Stimulated activated CD8-positive, alpha-beta memory T cell treated with anti-CD3 and anti-CD28 coated beads, Interleukin-4, amount 100 ng/mL, for 24 hours (primary cell): ENCODE measurements at regions not wholly inside any gene's neighbourhood (a gene's known extent, or its start where the extent isn't known, plus 50 kb on each side); places are given as distances from the start of the nearest gene placed in this dataset.
"Not testable (repeated sequence)": the region's sequence is repeated elsewhere in the genome, so short reads cannot be mapped to it uniquely, and the experiment has no call there.

ENCODE experiments used
- DNase-seq: peaks from one replicate; pipeline ENCODE4 v3.0.0-alpha.2; 2020; ENCODE audit warnings: low read depth

DNA sequence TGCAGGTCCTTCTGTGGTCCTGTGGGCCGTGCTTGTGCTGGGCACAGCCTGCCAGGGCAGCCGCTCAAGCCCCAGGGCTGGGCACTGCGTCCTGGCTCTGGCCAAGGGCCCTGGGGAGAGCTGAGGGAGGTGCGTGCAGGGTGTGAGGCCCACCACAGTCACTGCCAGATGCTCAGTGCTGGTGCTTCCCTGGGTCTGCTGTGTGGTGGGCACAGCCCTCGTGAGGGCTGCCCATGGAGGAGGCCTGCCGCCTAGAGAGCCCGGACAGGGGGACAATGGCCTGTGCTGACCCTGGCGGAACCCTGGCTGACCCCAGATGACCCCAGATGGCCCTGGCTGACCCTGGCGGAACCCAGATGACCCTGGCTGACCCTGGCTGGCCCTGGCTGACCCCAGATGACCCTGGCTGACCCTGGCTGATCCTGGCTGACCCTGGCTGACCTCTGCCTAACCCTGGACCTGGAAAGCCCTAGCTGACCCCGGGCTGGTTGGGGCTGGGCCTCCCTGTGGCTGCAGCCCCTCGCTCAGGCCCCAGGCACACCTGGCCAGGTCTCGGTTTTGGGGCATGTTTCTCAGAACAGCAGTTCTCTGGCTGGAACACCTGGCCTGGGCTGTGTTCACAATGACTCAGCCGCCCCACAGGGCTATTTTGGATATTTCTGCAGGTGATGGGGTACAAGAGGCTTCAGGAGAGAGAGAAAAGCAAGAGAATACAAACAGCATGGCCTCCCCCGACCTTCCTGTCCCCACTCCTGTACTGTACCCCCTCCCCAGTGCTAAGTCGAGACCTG lies 55.4 kb downstream of the TMEM121 start:
- no peak for DNase-seq

DNA sequence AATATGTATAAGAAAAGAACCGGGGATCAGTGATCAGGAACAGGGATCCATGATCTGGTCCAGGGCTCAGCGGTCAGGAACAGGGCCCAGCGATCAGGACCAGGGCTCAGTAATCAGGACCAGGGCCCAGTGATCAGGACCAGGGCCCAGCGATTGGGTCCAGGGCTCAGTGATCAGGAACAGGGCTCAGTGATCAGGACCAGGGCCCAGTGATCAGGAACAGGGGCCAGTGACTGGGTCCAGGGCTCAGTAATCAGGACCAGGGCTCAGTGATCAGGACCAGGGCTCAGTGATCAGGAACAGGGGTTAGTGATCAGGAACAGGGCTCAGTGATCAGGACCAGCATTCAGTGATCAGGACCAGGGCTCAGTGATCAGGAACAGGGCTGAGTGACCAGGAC lies 56.3 kb downstream of the TMEM121 start:
- DNase-seq, result no peak

DNA sequence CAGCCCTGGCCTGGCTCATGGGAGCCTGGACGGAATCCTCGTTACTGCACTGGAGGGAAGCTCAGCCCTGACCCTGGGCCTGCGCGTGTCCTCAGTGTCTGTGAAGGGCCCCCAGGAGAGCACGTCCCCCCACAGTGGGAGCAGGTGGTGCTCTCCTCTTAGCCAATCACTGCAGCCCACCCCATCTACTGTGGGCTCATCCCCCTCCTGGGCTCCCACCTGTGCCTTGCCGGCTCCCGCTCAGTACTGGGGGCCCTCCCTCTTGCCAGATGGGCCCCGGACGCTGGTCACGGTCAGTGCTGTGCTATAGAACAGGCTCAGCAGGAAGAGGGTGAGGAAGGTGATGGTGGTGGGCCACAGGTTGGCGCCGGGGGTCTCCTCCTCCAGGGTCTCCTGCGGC lies 57.5 kb downstream of the TMEM121 start:
- DNase-seq, result not testable (repeated sequence)

DNA sequence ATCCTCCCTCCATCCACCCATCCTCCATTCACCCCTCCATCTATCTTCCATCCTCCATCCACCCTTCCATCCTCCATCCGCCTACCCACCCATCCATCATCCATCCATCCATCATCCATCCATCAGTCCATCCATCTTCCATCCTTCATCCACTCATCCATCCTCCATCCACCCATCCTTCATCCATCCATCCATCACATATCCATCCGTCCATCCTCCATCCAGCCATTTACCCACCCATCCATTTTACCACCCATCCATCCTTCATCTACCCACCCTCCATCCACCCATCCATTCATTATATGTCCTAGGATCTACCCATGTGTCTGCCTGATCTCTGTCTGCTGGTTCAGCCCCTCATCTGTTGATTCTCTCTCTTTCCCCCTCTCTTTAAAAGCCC lies 58.9 kb downstream of the TMEM121 start:
- DNase-seq, result not testable (repeated sequence)

DNA sequence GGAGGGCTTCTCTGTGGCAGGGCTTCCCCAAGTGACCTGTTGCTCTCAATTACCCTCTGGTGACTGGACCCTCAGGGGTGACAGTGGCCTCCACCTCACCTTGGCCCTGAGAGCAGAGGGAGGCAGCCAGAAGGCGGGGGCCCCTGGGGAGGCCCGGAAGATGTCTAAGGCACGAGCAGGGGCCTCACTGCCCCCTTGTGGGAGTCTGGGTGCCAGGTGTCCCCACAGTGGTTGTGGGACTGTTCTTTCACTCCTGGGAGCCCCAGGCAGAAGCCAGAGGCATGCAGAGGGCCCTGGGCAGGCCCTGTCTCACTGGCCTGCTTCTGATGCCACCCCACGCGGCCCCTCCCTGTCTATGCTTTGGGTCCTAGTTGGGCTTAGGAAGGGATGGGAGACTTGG lies 59.3 kb downstream of the TMEM121 start:
- not testable (repeated sequence) for DNase-seq

DNA sequence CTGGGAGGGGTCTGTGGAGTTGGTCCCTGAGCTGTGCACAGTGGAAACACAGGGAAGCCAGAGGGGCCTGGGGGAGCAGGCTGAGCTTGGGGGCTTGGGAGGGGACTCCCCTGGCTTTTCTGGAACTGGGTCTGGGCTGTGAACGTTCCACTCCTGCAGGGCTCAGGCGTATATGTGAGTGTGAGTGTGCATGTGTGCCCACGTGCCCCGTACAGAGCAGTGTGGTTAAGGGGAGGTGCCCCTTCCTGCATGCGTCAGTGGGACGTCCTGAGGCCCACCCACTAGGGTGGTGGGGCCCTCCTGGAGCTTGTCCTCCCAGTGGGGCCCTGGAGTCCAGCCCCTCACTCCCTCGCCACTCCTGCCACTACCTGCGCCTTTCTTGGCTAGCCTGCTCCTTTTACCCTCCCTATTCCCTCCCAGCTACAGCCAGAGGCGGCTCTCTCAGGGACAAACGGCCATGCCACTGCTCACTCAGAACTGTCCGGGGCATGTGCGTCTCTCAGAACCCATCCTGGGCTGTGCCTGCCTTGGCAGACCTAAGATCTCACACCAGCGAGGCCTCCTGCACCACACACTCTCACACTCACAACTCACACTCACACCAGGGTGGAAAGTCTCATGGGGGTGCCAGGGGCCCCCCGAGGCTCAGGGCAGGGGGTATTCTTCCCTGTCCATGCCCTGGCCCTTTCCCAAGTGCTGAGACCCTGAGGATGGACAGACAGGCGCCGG lies 59.9 kb downstream of the TMEM121 start:
- not testable (repeated sequence) for DNase-seq

DNA sequence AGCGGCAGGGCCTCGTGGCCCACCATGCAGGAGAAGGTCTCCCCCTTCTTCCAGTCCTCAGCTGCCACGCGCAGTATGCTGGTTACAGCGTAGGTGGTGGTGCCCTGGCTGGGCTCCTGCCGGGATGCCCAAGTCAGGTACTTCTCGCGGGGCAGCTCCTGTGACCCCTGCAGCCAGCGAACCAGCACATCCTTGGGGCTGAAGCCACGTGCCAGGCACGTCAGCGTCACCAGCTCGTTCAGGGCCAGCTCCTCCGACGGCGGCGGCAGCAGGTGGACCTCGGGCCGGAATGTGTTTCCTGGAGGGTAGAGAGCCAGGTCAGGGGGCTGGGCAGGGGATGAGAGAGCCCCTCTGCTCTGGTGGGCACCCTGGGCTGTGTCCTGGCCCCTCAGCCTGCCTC lies 60.7 kb downstream of the TMEM121 start:
- DNase-seq, result not testable (repeated sequence)

DNA sequence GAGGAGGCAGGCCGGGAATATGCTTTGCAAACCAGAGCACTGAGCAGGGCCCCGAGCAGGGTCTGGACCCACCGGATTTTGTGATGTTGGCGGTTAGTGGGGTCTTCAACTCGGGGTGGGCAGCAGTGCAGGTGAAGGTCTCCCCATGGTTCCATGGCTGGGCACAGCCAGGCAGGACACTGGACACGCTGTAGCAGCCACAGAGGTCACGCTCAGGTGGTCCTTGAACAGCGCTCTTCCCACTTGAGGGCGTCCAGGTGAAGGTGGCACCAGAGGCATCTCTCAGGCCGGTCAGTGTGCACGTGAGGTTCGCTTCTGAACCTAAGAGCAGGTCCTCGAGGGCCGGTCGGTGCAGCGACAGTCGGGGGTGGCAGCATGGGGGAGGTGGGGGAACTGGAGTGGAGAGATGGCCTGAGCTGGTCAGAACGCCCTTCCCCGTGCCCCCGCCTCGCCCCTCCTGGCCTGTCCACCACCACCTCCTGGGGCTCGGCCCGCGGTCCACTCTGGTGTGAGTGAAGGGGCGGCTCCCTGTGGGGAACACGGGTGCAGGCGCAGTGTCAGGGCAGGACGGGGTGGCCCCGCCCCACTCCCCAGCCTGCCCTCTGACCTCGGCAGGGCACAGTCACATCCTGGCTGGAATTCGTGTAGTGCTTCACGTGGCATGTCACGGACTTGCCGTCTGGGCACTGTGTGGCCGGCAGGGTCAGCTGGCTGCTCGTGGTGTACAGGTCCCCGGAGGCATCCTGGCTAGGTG lies 61.3 kb downstream of the TMEM121 start:
- not testable (repeated sequence) for DNase-seq

DNA sequence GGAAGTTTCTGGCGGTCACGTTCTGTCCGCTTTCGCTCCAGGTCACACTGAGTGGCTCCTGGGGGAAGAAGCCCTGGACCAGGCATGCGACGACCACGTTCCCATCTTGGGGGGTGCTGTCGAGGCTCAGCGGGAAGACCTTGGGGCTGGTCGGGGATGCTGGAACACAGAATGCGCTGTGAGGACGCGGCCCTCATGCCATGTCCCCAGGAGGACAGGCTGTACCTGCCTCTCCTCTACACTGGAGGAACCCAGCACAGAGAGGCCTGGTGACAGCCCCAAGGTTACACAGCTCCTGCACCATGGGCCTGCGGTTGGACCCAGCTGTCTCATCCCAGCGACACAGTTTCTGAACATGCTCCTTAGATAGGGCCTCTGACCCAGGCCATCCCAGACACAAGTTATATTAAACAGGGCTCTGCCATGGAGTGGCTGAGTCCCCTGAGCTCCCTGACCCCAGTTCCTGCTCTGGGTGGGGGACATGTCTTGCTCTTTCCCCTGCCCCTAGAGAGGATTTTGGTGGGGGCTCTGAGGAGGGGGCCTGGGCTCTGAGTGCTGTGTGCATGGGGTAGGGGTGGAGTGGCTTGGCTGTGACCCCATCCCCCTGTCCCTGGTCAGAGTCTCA lies 62.0 kb downstream of the TMEM121 start:
- no peak for DNase-seq

DNA sequence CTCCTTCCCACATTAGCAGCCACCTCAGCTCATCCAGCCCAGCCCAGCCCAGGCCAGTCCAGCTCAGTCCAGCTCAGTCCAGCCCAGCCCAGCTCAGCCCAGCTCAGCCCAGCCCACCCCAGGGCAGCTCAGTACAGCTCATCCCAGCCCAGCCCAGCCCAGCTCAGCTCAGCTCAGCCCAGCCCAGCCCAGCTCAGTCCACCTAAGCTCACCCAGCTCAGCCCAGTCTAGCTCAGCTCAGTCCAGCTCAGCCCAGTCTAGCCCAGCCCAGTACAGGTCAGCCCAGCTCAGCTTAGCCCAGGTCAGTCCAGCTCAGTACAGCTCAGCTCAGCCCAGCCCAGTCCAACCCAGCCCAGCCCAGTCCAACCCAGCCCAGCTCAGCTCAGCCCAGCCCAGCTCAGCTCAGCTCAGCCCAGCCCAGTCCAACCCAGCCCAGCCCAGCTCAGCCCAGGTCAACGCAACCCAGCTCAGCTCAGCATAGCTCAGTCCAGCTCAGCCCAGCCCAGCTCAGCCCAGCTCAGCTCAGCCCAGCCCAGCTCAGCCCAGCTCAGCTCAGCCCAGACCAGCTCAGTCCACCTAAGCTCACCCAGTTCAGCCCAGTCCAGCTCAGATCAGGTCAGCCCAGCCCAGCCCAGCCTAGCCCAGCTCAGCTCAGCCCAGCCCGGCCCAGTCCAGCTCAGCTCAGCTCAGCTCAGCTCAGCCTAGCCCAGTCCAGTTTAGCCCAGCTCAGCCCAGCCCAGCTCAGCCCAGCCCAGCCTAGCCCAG lies 63.0 kb downstream of the TMEM121 start:
- DNase-seq, result no peak

DNA sequence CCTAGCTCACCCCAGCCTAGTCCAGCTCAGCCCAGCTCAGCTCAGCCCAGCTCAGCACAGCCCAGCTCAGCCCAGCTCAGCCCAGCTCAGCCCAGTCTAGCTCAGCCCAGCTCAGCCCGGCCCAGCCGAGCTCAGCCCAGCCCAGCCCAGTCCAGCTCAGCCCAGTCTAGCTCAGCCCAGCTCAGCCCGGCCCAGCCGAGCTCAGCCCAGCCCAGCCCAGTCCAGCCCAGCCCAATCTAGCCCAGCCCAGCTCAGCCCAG lies 63.5 kb downstream of the TMEM121 start:
- DNase-seq, result not testable (repeated sequence)

DNA sequence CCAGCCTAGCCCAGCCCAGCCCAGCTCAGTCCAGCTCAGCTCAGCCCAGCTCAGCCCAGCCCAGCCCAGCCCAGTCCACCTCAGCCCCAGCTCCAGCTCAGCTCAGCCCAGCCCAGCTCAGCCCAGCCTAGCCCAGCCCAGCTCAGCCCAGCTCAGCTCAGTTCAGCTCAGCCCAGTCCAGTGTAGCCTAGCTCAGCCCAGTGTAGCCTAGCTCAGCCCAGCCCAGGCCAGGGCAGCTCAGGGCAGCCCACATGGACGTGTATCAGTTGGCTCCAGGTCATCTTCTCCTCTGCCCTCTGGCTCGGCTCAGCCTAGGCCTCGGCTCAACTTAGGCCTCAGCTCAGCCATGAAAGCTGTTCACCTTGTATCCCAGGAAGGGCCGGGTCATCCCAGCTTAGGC lies 64.7 kb downstream of the TMEM121 start:
- no peak for DNase-seq

DNA sequence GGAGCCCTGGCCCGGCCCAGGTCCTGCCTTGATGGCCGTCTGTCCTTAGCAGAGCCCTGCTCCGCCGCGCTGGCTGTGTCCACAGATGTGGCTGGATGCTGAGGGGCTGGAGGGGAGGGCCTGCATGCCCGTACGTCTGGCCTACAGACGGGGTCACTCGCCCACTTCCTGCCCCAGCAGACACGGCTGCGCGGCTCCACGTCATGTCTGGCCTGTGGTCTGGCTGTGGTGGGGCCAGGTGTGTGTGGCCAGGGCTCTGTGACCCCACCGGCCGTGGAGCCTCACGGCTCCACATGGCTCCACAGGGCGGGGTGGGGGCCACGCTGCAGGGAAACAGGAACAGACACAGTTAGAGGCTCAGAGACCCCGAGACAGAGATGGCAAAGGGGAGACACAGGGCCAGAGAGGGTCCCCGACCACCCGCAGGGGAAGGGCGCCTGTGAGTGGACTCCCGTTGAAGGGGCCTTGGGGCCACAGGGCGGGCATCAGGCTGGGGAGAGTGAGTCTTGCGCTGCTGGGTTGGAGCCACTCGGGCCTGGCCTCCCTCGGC lies 65.5 kb downstream of the TMEM121 start:
- not testable (repeated sequence) for DNase-seq

DNA sequence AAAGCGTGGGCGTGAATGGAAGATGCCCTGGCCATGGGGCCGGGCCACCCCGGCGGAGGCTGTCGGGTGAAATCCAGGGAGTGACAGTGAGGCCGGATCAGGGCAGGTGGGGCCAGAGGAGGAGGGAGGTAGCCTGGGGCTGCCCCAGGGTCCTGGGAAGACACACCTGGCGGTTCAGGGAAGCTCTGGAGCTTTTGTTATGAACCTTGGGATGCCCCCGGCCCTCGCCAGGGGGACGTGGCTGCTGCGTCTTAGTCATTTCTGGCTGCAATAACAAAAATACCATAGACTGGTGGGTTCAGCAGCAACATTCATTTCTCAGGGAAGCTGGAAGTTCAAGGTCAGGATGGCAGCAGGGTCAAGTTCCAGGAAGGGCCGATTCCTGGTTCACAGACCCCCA lies 66.3 kb downstream of the TMEM121 start:
- DNase-seq, result not testable (repeated sequence)

DNA sequence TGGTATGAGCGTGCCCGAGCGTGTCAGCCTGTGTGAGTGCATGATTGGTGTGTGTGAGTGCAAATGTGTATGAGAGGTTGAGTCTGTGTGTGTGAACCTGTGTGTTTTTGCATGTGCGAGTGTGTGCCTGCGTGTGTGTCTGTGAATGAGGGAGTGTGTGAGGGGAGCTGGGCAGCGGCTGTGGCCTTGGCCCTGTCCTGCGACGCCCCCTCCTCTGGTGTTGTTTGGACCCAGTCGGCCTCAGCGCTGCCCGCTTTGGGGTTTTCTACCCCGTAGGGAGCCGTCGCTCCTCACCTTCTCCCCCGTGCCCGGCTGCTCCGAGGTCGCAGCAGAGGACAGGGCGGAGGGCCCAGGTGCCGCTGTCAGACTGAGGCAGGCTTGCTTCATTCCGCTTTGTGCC lies 69.0 kb downstream of the TMEM121 start:
- not testable (repeated sequence) for DNase-seq

DNA sequence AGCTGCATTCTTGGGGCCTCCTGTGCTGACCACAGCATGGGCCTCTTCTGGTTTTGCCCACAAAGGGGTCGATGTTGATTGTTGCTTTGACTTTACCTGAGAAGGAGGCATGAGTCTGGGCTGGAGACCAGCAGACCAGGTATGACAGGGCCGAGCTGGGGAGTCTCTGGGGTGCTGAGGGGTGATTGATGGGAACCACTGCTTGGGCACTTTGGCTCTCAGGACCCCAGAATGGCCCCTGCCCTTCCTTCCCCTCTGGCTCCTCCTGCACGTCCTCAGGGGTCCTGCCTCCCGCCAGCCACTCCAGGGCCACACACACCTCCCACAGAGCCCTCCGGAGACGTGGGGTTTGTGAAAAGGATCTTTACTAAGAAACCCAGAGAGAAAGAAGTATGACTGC lies 70.0 kb downstream of the TMEM121 start:
- DNase-seq, result not testable (repeated sequence)

DNA sequence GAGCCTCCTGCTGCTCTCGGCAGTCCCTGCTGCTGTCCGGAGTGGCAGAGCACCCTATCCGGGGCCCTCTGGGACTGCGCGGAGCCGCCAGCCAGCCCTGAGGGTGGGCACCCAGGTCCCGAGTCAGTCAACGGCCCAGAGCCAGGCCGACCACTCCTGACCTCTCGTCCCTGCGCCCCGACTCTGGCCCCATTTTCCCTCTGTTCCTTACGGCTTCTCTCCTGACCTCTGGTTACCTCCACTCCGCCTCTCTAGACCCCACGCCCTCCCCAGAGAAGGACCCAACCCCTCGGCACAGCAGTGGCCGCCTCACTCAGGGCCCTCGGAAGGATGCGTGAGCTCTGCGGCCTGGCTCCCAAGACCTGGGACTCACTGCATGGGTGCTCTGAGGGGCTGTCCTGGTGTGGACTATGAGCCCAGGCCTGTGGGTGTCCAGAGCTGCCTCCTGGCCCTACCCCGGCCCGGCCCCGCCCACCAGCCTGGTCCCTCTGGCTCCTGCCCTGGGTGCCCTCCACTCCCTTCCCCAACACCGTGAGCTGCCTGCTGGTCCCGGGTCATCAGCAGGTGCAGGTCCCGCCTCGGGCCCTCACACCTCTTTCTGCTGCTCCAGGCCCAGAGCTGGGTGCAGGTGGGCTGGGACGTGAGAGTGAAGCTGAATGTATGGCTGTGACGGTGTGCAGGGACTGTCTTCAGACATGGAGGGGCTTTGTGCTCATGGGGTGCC lies 71.8 kb downstream of the TMEM121 start:
- DNase-seq, result not testable (repeated sequence)

DNA sequence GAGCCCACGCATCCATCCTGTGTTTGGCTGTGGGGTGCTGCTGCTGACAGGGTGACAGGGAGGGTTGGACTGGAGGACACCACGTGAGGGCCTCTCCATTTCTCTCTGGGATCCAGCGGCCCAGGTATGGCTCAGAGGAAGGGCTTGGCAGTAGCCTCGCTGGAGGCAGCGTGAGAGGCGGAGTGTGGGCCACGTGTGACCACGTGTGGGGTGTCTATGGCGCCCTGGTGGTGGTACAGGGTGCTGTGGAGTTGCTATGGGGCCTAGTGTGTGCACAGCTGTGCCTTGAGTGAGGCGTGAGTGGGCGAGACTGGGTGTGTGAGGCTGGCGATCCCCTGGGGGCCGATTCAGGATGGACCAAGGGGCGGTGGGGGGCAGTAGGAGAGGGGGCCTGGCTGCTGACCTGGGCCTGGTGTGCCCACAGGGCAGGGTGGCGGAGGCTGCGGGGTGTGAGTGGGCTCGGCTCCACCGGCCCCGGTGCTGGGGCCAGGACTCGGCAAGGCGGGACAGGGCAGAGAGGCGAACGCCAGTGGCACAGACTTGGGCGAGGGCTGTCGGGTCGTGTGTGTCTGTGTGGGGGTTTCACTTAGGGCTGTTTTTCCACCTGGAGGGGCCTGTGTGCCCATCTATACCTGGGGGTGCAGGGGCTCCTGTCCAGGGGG lies 72.7 kb downstream of the TMEM121 start:
- not testable (repeated sequence) for DNase-seq

DNA sequence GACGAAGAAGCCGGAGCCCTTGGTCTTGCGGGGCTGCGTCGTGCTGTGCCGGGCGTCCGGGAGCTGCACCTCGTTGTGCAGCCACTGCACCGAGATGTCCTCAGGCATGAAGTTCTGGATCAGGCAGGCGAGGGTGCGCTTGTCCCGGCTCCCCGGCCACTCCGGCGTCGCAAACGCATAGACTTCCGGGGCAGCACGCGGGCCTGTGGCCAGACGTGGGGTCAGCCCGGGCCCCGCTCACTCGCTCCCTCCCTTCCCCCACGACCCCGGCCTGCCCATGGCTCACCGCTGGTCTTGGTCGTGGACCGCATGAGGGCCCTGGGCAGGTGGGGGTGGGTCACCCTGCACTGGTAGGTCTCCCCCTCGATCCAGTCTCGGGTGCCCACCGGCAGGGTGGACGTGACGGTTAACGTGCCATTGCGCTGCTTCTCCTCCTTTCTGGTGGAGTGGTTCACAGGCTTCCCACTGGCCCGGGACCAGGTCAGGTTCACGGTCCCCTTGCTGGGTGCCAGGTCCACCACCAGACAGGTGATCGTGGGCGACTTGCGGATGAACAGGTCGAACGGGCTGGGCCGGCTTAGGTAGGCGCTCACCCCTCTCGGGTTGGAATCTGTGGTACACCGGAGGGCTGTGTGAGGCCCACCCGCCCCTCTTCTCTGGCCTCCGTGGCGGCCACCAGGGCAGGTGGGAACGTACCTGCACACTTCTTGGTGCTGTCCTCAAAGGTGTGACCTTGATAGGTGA lies 74.0 kb downstream of the TMEM121 start:
- not testable (repeated sequence) for DNase-seq
